ENCODE measurements at regions not wholly inside any gene's neighbourhood (a gene's known extent, or its start where the extent isn't known, plus 50 kb on each side); places are given as distances from the start of the nearest gene placed in this dataset.

- RAD21 ChIA-PET (ENCODE audit: low non-redundant PET in 1 of 2, low total read pairs in 2 of 2, uncharacterized antibody in 2 of 2, unreplicated experiment in 2 of 2) = no interaction called here
- Histone ChIP-seq H2AFZ (ENCODE audit: low read depth, low read length, poor library complexity, severe bottlenecking) (no peak overlapping the region), H3K4me3 (replicated peaks in 1 of 2; ENCODE audit: low read depth in 1 of 2, low read length in 2 of 2) (no peak overlapping the region), H3K4me1 (ENCODE audit: control insufficient read depth in 1 of 2, insufficient read depth in 2 of 2, low read length in 2 of 2) (no peaks in the 10 kb centered on the region), H3K36me3 (ENCODE audit: control insufficient read depth in 1 of 2, insufficient read depth in 2 of 2, low read length in 2 of 2) (no peaks in the 10 kb centered on the region), H3K4me2 (ENCODE audit: low read length) (no peak overlapping the region), H4K20me1 (ENCODE audit: insufficient read depth) (no peaks in the 10 kb centered on the region), H3K9me2 (ENCODE audit: insufficient read depth) (no peaks in the 10 kb centered on the region), H3K9ac (ENCODE audit: low read length) (no peak overlapping the region), H3K9me3 (ENCODE audit: control insufficient read depth in 1 of 2, insufficient read depth in 1 of 2, low read depth in 1 of 2, low read length in 2 of 2) (peaks cover 6 to 20% of the 10 kb centered on the region in 2 experiments; a peak in 3 of 4 replicates), H3K27ac (ENCODE audit: low read depth, low read length) (no peak overlapping the region), H3K79me2 (ENCODE audit: insufficient read depth, low read length) (no peaks in the 10 kb centered on the region), H3K27me3 (ENCODE audit: insufficient read depth, low read length) (no peaks in the 10 kb centered on the region)
- TF ChIP-seq POLR2AphosphoS5 (IDR thresholded peaks at IDR 0.05; ENCODE audit: low read depth, low read length) = no peak
- TF ChIP-seq ZBTB33 (IDR thresholded peaks at IDR 0.05; ENCODE audit: extremely low read depth, insufficient replicate concordance, low read length) = no peak
- TF ChIP-seq SIN3A (IDR thresholded peaks at IDR 0.05; ENCODE audit: low read depth) = no peak
- no peak for TF ChIP-seq CEBPB (IDR thresholded peaks at IDR 0.05; ENCODE audit: low read depth)
- TF ChIP-seq ZFX (IDR thresholded peaks at IDR 0.05) = no peak
- no peak for TF ChIP-seq CBX3 (IDR thresholded peaks at IDR 0.05; ENCODE audit: low read depth)
- no peak for TF ChIP-seq MAX (IDR thresholded peaks at IDR 0.05)
- TF ChIP-seq TCF7L2 (IDR thresholded peaks at IDR 0.05; ENCODE audit: borderline replicate concordance, extremely low read depth, insufficient read depth, insufficient read length) = no peak
- no peak for TF ChIP-seq EZH2phosphoT487 (IDR thresholded peaks at IDR 0.05; ENCODE audit: borderline replicate concordance)
- TF ChIP-seq ATF3 (IDR thresholded peaks at IDR 0.05) = no peak
- no peak for TF ChIP-seq FOSL1 (IDR thresholded peaks at IDR 0.05; ENCODE audit: low read depth)
- no peak for TF ChIP-seq ELF1 (IDR thresholded peaks at IDR 0.05; ENCODE audit: borderline replicate concordance, low read depth)
- TF ChIP-seq EZH2 (IDR thresholded peaks at IDR 0.05) = no peak
- no peak for TF ChIP-seq SRF (IDR thresholded peaks at IDR 0.05; ENCODE audit: low read depth)
- TF ChIP-seq JUND (IDR thresholded peaks at IDR 0.05) = no peak
- no peak for TF ChIP-seq ZNF274 (IDR thresholded peaks at IDR 0.05; ENCODE audit: low read depth, low read length)
- no peak for TF ChIP-seq SP1 (IDR thresholded peaks at IDR 0.05; ENCODE audit: low read depth)
- no peak for TF ChIP-seq POLR2A (IDR thresholded peaks at IDR 0.05; ENCODE audit: borderline replicate concordance, extremely low read depth, insufficient read depth, insufficient read length)
- POLR2A ChIA-PET = no interaction called here
- intact Hi-C loops (cut with micrococcal nuclease) = no loop called here
- ATAC-seq (no peak), DNase-seq (ENCODE audit: low read depth, low spot score) (no peak)
- CTCF ChIA-PET = no interaction called here
- BruUV-seq (replicated peaks) = no TSS peak
Observed at GRCh38 chr18:44080054-44080453, 600.6 kb upstream of the SETBP1 start.

All from HCT116 (cell line).